ENCODE measurements at regions not wholly inside any gene's neighbourhood (a gene's known extent, or its start where the extent isn't known, plus 50 kb on each side); places are given as distances from the start of the nearest gene placed in this dataset.

- TF ChIP-seq CTCF (IDR thresholded peaks at IDR 0.05) (no peak), ZFX (IDR thresholded peaks at IDR 0.05; ENCODE audit: borderline replicate concordance) (no peak)
Observed at GRCh38 chr5:29697278-29697677, 1496.2 kb upstream of the CDH6 start.
